Left forelimb (tissue), 1 donor: ENCODE measurements at regions not wholly inside any gene's neighbourhood (a gene's known extent, or its start where the extent isn't known, plus 50 kb on each side); places are given as distances from the start of the nearest gene placed in this dataset.

ENCODE experiments used
- DNase-seq: peaks from one replicate; pipeline ENCODE4 v3.0.0-alpha.2; 2018; ENCODE audit warnings: low spot score

DNA sequence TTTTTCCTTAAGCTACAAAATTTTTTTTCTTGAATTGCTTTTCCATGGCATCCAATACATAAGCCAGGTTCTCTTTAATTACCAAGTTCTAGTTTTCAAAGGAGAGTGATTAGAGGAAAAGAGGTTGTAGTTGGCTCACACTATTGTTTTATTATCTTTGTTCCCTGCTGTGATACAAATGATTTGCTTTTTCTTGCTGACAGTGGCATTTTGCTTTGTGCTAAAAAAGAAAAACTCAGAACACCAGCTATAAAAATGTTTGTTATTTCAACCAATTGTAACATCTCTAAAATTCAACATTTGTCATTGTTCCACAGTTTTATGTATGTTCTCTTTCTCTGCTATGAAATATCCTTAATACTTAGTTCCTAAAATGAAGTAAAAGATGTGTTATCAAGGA, 1817.2 kb downstream of the STIM2 start:
- DNase-seq = no peak

DNA sequence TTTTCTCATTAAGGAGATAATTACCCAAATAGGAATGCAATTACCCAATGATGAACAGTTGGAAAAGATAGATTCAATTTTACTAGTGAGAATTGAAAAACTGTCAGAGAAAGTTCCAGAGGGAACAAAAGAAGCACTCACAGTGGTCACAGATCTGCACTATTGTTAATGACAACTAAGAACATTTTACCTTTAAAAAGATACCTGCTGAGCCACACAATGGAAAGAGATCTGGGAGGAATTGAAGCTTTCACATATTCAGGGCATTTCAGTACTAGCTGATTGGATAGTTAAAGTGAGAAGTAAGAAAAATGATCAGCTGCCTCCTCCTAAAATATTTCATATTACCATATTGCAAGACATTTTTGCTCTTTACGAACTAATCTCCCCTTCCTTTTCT, 1822.2 kb downstream of the STIM2 start:
- DNase-seq = no peak

DNA sequence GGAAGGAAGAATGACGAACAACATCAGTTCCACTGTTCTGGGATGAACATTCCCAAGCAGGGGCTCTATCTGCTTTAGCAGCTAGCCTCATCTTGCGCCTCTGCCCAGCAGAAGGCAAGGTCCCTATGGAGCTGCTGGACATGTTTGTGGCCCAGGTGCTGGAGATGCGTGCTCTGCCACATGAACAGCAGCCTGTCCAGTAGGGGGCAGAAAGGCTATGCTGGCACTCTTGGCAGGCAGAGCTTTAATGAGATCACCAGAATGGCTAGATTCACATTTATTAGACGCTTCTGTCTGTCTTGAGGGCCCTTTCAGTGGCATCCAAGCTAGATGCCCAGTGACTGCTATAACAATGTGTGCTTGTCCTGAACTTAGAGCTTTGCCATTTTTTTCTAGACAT, 1826.0 kb downstream of the STIM2 start:
- no peak for DNase-seq

DNA sequence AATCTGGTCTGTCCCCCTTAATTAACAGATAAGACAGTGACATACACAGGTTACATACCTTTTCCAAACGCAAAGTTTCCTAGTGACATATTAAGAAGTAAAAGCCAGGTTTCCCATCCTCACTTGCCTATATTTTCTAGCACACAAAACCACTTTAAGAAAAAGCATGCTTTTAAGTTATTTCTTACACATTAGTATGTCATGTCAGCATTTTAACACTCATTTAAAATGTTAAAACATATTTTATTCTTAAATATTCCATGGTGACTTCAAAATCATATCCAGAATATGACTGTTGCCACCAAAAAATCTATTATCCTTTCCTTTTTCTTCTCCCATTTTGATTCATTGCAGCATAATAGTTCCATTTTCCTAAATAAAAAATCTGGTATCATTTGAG, 1830.2 kb downstream of the STIM2 start:
- DNase-seq = no peak

DNA sequence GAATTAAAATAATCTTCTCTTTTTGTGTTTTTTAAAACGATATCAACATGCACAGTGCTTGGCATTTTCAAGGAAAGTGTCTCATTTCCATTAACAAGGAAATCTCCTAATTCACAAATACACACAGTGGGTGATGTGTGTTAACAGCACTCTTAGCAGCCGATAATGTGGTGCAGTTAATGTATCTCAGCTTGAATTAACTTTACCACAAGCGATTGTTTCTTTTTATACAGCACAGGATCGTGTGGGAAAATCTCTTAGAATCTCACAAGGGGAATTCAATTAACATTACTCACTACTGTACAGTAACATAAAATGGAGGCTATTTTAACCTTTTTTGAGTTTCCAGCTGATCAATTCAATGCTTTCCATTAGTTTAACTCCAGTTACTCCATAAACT, 1841.9 kb downstream of the STIM2 start:
- no peak for DNase-seq

DNA sequence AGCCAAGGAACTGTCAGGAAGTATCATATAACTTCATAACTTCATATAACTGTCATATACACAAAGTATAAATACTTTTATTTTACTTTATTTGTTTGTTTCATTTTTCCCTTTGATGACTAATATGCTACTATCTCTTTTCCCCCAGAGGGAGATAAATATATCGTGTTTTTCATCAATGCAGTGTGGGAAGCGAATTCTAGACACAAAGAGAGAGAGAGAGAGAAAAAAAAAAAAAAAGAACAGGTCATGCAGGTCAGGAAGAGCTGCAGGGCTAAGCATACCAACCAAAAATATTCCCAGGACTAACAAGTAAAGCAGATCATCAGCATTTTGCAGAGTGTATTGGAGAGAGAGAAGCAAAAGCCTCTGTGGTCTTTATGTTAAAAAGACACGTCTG, 1849.2 kb downstream of the STIM2 start:
- DNase-seq = no peak

DNA sequence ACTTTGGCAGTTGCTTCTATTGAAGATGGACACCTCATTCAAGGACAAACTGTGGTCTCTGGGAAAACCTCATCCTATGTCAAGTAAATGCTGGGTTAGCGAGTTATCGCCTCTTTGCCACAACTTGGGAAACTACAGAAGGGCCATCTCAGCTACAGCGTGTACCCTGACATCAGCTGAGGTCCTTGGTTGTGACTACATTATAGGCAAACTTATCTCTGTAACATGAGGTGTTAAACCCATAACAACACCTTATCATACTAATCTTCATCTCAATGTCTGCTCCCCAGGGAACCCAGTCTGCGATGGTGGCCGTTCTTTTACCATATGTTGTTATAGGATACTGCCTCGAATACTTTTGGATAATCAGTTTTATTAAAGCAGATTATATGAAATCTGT, 1862.7 kb downstream of the STIM2 start:
- DNase-seq = no peak

DNA sequence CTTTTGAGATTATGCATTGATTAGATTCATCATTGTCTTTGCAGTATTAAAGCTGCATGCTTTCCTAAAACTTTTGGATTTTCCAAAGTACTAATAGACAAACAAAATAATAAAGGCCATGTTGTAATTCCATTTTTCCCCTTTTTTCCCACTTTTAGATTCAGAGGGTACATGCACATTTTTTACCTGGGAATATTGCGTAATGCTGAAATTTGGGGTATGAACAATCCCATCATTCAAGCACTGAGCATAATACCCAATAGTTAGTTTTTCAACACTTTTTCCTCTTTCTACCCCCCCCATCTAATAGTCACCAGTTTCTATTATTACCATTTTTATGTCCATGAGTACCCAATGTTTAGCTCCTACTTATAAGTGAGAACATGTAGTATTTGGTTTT, 1863.6 kb downstream of the STIM2 start:
- no peak for DNase-seq

DNA sequence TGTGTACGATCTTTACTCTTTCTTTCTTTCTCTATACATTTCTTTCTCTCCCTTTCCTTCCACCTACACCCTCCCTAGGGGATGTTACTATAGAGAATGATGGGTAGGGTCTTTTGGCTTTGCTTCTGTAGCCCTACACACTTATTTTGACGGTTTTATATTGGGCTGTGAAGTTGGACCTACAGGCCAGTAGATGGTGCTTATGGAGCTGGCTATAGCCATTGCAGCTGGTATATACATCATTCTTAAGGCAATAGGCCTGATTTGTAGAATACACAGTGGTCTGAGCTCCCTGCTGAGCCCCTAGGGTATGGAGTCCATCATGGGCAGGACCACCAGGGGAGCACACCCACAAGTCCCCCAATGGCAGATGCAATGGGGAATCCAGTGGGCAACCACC, 1869.7 kb downstream of the STIM2 start:
- DNase-seq = no peak

DNA sequence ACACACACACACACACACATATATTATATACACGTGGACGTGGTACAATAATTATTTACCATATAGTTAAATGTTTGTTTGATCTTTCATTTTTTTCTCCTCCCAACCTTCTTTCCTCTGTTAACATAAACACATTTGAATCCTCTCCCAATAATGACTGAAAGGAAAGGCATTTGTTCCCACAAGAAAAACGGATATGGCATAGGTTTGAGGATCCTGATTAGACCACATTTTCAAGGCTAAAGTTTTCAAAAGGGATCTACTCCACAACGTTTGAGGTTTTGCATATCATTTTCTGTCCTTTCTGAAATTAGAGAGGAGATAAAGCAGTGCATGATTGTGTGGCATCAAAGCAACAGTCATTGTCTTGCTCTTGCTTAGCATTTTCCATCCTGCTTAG, 1883.4 kb downstream of the STIM2 start:
- DNase-seq = no peak

DNA sequence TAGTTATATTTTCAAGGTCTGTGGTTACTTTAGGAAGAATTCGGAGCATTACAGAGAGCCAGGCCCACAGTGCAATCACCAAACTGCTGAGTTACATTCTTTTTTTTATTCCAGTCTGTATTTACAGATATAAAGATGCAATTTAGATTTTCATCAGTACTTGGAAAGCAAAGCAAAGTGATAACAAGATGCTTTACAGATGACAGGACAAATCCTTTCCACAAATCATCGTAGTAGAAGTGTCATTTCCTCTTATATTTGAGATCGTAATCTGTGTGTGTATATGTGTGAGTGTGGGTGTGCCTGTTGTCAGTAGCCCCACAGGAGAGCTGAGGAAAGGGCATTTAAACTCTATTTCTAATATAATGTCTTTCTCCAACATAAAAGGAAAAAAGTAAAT, 1893.7 kb downstream of the STIM2 start:
- DNase-seq = no peak

DNA sequence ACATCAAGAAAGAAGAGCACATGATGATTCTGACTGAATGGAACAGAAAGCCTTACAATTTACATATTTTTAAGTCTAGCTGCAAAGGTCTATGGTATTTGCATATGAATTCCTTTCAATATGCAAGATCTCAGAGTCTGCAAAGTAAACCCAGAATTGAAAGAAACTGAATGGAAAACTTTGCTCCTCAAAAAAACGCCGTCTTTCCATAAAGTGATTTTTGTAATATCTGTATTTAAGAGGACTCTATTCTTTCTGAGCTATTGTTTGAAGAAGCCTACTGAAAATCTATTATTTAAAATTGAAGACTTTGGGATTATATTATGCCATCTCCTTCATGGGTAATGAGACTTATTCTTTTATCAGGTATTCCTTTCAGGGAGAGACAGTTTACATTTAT, 1894.4 kb downstream of the STIM2 start:
- no peak for DNase-seq

DNA sequence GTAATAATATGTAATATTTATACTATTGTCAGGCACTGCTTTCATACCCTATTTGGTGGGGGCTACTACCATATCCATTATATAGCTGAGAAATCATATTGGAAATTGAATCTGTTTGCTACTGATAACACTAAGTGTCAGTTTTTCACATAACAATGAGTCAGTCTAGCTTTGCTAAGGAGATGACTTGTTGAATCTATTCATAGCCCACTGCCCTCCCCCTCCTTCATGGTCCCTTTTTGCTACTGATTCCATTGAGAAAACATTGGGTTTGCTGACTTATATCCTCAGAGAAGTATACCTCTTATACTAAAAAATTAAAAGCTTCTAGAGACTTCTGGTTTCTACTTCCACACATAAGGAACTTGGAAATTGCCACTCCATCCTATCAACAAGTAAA, 1898.4 kb downstream of the STIM2 start:
- no peak for DNase-seq

DNA sequence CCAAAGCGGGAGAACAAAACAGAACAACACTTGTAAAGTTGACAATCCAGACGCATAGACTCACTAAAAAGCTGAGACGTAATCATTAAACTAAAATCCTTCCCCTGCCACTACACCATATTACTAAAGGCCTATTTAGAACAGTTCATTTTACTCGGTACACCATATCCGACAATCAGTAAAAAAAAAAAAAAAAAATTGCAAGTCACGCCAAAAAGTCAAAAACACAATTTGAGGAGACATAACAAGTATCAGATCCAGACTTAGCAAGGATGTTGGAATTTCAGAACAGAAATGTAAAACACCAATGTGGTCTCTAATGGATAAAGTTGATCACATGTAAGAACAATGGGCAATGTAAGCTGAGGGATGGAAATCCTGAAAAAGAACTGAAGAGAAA, 1899.4 kb downstream of the STIM2 start:
- DNase-seq = no peak

DNA sequence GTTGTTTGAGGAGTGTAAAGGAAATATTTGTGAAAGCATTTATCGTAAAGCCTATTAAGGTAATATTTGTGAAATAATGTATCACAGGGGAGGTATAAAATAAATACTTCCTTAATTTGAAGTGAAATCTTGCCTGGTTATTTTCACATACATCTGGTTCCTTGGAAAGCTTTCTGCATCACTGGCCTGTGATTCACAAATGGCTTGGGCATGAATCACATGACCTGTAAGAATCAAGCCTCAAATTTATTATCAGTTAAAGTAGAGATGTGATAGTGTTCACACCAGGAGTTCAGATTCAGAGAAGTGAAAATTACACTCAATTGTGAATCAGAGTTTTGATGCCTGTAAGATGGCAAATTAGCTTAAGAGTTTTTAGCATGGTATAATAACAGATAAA, 1911.4 kb downstream of the STIM2 start:
- DNase-seq = no peak

DNA sequence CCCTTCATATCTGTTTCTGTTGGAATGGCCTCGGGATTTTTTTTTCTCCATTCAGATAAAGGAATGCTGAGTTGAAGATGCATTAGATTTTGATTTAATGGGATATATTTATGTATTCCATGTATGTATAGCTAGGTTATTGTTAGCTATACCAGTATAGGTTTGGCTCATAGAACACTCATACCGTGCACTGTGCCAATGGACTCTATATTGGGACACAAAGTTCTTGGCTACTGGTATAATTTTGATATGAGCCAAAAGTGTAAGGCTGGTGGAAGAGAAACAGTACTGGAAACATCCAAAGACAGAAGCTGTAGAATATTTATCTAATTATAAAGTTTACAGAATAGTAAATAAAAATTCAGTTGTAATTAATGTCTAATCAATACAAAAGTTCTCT, 1912.1 kb downstream of the STIM2 start:
- no peak for DNase-seq

DNA sequence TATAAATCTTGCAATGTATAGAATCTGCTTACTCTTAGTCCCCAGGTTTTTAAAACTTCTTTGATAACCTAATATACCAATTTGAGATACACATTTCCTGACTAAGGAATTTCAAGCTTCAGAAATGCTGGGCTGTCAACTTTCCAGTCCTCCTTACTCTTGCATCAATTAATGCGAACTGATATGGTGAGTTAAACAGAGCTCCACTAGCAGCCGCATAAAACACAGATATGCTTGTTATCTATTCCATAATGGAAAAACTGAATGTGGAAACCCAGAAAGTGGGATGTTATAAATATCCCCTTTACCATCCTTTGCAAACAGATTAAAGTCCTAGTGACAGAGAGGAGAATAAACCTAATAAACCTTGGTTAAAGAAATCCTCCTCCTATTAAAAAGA, 1913.7 kb downstream of the STIM2 start:
- no peak for DNase-seq

DNA sequence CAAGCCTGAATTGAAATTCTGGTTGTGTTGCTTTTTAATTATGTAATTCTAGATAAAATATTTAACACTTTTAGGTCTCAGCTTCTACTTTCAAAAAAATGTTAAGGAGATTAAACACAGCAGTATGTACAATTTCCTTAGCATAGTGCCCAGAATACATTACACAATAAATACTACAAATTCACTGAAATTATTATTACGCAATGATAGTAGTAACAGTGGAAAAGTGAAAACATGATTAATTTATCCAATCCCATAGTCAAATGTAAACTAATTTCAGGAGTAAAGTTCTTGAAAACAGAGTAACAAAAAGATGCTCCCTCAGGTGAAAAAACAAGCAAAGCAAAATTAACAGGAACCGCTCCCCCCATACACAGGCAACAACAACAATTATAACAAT, 1915.4 kb downstream of the STIM2 start:
- DNase-seq = no peak

DNA sequence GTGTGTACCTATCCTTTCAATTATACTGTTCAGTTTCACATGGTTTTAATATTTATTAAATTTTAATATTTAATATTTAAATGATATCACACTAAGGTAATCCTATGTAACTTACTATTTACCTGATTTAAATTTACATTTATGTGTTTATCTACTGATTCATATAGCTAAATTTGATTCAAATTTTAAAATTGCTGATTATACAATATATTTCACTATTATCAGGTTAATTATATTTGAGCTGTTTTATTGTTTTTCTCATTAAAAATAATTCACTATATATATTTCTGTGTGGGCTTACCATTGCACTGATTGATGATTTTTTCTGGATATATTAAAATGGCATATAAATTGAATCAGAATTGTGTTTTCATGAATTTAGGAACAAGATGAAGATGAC, 1923.5 kb downstream of the STIM2 start:
- DNase-seq = no peak

DNA sequence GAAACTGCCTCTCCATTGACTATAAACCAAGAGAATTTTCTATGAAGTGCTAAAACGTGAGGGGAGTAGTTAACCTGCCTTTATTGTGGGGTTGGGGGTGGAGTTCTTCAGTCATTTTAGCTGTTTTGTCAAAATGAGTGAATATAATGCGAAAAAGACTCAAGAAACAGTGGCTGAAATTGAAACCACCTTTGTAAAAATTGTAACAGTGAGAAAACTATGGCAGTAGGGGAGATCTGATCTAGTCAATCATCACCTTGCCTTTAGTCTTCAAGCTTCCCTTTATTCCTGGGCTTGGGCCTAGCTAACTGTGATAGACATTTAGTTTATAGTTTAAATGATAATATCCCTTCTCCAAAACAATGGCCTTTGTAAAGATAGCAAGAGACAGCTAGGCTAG, 1927.3 kb downstream of the STIM2 start:
- DNase-seq = no peak

DNA sequence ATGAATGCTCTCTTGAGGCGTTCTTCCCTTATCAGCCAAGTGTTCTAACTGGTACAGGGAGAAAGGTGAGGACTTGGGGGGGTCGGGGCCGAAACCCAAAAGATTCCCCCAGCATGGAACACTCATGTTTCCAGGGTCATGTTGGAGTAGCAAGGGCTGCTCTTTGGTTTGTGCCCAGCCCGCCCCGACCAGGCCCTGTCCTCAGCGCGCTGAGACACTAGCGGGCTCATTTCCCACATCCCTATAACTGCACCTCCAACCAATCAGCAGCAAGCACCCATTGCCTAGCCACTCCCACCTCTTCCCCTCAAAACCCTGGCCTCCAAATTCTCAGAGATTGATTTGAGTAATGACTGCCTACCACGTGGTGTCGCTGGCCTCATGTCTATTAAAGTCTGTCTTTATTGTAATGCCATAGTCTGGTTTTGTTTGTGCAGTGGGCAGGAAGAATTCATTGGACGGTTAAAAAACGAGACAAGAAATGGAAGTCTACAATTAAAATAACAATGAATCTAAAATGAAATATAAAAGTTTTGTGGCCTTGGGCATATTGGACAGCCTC, 1928.4 kb downstream of the STIM2 start:
- DNase-seq = no peak

DNA sequence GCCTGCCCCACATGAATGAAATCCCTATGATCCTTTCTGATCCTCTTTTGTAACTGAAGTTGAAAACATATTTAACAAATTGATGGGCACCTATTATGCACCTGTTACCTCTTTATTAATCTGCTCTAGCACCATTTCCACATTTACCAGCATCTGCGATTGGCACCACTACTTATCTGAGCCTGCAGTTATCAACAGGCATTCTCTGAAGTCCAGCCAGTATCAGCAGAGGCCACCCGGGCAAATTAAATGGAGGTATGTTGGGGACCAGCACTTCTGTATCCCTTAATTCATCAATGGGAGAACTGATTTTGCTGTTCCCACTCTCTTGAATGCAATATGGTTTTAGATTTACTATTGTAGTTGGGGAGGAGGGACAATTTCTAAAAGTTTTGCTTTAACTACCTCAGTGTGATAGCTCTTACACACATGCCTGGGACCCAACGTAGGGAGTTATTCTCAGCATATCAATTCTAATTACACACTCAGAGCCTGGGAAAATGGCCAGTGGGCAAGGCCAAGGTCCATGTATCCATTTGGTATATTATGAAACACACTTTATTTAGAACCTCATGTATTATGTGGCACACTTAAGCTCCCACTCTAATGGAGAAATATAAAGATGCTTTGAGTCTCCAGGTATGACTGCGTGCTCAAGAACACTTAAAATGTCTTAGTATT, 1927.1 kb upstream of the PCDH7 start:
- no peak for DNase-seq

DNA sequence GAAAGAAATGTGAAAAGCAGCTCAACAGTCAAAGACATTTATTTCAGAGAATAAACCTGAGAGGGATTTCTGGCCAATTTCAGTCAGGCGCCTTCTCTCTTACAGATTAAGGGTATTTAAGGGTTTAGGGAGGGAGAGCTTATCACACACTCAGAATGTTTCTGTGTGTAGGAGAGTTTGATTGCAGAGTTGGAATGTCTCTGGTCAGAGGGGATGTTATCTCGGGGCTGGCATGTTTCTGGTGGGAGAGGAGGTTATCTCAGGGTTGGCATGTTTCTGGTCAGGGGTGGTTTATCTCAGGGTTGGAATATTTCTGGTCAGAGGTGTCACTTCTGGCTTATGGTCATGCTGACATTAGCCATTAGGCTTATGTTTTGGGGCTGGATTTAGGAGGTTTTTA, 1920.5 kb upstream of the PCDH7 start:
- no peak for DNase-seq

DNA sequence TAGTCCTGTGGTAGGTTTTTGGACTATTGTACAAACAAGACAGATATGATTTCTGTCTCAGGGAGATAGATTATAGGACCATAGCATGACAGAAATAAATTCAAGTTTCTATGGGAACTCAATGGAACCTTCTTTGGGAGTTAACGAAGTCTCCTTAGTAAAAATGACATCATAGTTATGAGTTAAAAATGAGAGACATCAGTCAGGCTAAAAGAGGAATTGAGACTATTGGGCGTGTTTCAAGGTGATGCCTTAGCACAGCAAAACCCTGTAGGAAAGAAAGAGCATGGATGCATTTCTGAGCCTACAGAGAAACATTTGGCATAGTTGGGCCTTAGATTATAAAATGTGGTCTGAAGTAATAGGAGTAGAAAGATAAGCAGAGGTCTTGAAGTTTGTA, 1909.1 kb upstream of the PCDH7 start:
- no peak for DNase-seq

DNA sequence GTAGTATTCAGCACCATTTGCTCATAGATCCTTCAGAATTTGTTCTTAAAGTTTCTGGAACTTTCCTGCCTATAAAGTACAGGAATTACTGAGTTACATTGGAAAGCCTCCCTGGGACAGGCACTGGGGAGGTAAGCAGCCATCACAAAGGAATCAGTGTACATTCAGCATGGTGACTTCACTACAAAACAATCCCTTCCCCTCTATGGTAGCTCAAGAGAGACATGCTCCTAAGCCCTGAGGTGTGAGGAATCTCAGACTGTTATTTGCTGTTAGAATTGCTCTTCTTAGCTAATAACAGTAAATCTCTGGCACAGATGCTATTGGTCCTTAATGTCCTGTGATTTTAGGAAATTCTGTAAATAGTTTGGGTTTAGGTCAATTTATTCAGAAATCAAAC, 1898.0 kb upstream of the PCDH7 start:
- no peak for DNase-seq
